ENCODE measurements at regions not wholly inside any gene's neighbourhood (a gene's known extent, or its start where the extent isn't known, plus 50 kb on each side); places are given as distances from the start of the nearest gene placed in this dataset.

GRCh38 chr9:129405089-129405826, 215.6 kb downstream of the C9orf50 start:
- Histone ChIP-seq H3K4me3 (ENCODE audit: low read length) (no peak overlapping the region), H3K9me2 (replicated peaks; ENCODE audit: low read length) (no peaks in the 10 kb centered on the region), H3F3A (ENCODE audit: low read length, unreplicated experiment) (no peaks in the 10 kb centered on the region), H4K20me1 (ENCODE audit: low read length) (no peaks in the 10 kb centered on the region), H2AFZ (ENCODE audit: low read length) (no peak overlapping the region), H3K4me1 (ENCODE audit: insufficient read depth, low read length) (peaks cover 13% of the 10 kb centered on the region), H3K27me3 (ENCODE audit: low read length) (no peaks in the 10 kb centered on the region), H3K36me3 (ENCODE audit: low read depth, low read length) (no peaks in the 10 kb centered on the region), H3K4me2 (ENCODE audit: low read length) (no peak overlapping the region), H3K9me3 (ENCODE audit: low read length) (no peaks in the 10 kb centered on the region), H3K9ac (ENCODE audit: low read length) (no peak overlapping the region), H3K27ac (ENCODE audit: low read length) (no peak overlapping the region), H3K79me2 (ENCODE audit: low read length) (no peaks in the 10 kb centered on the region)
- no TSS peak for BruUV-seq (replicated peaks)
- CTCF ChIA-PET = no interaction called here
- TF ChIP-seq CTCF (conservative IDR thresholded peaks at IDR 0.05; ENCODE audit: low read depth, low read length) (no peak), EZH2phosphoT487 (IDR thresholded peaks at IDR 0.05; ENCODE audit: borderline replicate concordance, low read length) (no peak), EZH2 (IDR thresholded peaks at IDR 0.05; ENCODE audit: low read length, unreplicated experiment) (no peak)
- DNase-seq (no peak), ATAC-seq (no peak)
- intact Hi-C loops (cut with micrococcal nuclease) = no loop called here
- POLR2A ChIA-PET (ENCODE audit: unreplicated experiment) = no interaction called here

- no peak overlapping the region for H3K4me3 ChIP-seq (ENCODE audit: low read length)
- no peak overlapping the region for H3K9ac ChIP-seq (ENCODE audit: low read length)
- no peak overlapping the region for H3K4me2 ChIP-seq (ENCODE audit: low read length)
- H3K36me3 ChIP-seq (ENCODE audit: low read depth, low read length) = no peaks in the 10 kb centered on the region
- TF ChIP-seq EZH2phosphoT487 (IDR thresholded peaks at IDR 0.05; ENCODE audit: borderline replicate concordance, low read length) (no peak), CTCF (conservative IDR thresholded peaks at IDR 0.05; ENCODE audit: low read depth, low read length) (no peak), EZH2 (IDR thresholded peaks at IDR 0.05; ENCODE audit: low read length, unreplicated experiment) (no peak)
- H3K4me1 ChIP-seq (ENCODE audit: insufficient read depth, low read length) = peaks cover 13% of the 10 kb centered on the region
- no peak overlapping the region for H3K27ac ChIP-seq (ENCODE audit: low read length)
- no peaks in the 10 kb centered on the region for H3K27me3 ChIP-seq (ENCODE audit: low read length)
- H4K20me1 ChIP-seq (ENCODE audit: low read length) = no peaks in the 10 kb centered on the region
- no peaks in the 10 kb centered on the region for H3K79me2 ChIP-seq (ENCODE audit: low read length)
- H3K9me3 ChIP-seq (ENCODE audit: low read length) = no peaks in the 10 kb centered on the region
- ChIA-PET POLR2A (ENCODE audit: unreplicated experiment) (no interaction called here), CTCF (no interaction called here)
- no peak overlapping the region for H2AFZ ChIP-seq (ENCODE audit: low read length)
- DNase-seq (no peak), ATAC-seq (no peak)
- no peaks in the 10 kb centered on the region for H3K9me2 ChIP-seq (replicated peaks; ENCODE audit: low read length)
- H3F3A ChIP-seq (ENCODE audit: low read length, unreplicated experiment) = no peaks in the 10 kb centered on the region
- BruUV-seq (replicated peaks) = no TSS peak
- intact Hi-C loops (cut with micrococcal nuclease) = no loop called here
Measured at GRCh38 chr9:129404621-129405020, 216.3 kb downstream of the C9orf50 start.

- no peak for TF ChIP-seq EZH2phosphoT487 (IDR thresholded peaks at IDR 0.05; ENCODE audit: borderline replicate concordance, low read length)
- TF ChIP-seq CTCF (conservative IDR thresholded peaks at IDR 0.05; ENCODE audit: low read depth, low read length) = no peak
- no peak for TF ChIP-seq EZH2 (IDR thresholded peaks at IDR 0.05; ENCODE audit: low read length, unreplicated experiment)
- H3K9ac ChIP-seq (ENCODE audit: low read length) = no peak overlapping the region
- no peaks in the 10 kb centered on the region for H3K9me3 ChIP-seq (ENCODE audit: low read length)
- peaks cover 13% of the 10 kb centered on the region for H3K4me1 ChIP-seq (ENCODE audit: insufficient read depth, low read length)
- no TSS peak for BruUV-seq (replicated peaks)
- no peak overlapping the region for H2AFZ ChIP-seq (ENCODE audit: low read length)
- H3K4me2 ChIP-seq (ENCODE audit: low read length) = no peak overlapping the region
- POLR2A ChIA-PET (ENCODE audit: unreplicated experiment) = no interaction called here
- no peak overlapping the region for H3K27ac ChIP-seq (ENCODE audit: low read length)
- intact Hi-C loops (cut with micrococcal nuclease) = no loop called here
- H3K79me2 ChIP-seq (ENCODE audit: low read length) = no peaks in the 10 kb centered on the region
- H4K20me1 ChIP-seq (ENCODE audit: low read length) = no peaks in the 10 kb centered on the region
- no peaks in the 10 kb centered on the region for H3K27me3 ChIP-seq (ENCODE audit: low read length)
- CTCF ChIA-PET = no interaction called here
- no peaks in the 10 kb centered on the region for H3F3A ChIP-seq (ENCODE audit: low read length, unreplicated experiment)
- H3K9me2 ChIP-seq (replicated peaks; ENCODE audit: low read length) = no peaks in the 10 kb centered on the region
- no peaks in the 10 kb centered on the region for H3K36me3 ChIP-seq (ENCODE audit: low read depth, low read length)
- no peak overlapping the region for H3K4me3 ChIP-seq (ENCODE audit: low read length)
- no peak for ATAC-seq
- DNase-seq = no peak
Measured at GRCh38 chr9:129403779-129404620, 216.9 kb downstream of the C9orf50 start.

All from PC-3 (cell line).